CD1c-positive myeloid dendritic cell (primary cell): ENCODE measurements at regions not wholly inside any gene's neighbourhood (a gene's known extent, or its start where the extent isn't known, plus 50 kb on each side); places are given as distances from the start of the nearest gene placed in this dataset.
"Not testable (repeated sequence)": the region's sequence is repeated elsewhere in the genome, so short reads cannot be mapped to it uniquely, and the experiment has no call there.

Experiments
- DNase-seq: peaks from one replicate; pipeline ENCODE4 v3.0.0-alpha.2; 2016; ENCODE audit errors: extremely low spot score

DNA sequence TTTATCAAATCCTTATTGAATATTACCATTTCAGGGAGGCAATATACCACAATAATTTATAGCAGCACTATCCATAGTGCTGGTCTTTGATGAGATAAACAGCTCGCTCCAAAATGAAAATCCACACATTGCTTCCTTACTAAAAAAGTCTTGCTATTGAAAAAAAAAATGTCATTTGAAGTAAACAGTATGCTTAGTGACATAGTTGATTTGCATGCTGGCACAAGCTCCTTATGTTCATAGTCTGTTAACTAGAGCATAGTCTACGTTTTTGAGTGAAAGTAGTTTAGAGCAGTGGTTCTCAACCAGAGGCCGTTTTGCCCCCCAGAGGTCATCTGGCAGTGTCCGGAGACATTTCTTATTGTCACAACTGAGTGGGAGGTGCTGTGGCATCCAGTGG lies 249.4 kb upstream of the PDZRN3 start:
- no peak for DNase-seq

- DNase-seq: no peak
Observed at GRCh38 chr3:73868688-73869315, 244.1 kb upstream of the PDZRN3 start.

DNA sequence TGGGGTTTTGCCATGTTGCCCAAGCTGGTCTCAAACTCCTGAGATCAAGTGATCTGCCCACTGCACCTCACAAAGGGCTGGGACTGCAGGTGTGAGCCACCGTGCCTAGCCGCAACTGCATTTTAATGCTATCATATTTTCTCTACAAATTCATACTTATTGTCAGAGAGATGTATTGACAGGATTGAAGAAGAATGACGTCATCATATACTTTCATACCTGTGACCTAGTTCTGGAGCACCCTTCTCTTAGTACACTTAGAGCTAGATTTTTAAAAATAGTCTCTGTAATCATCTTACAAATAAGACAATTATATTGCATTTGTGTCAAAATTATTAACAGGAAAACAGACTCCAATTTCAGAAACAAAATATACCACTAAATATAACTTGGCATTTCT lies 242.8 kb upstream of the PDZRN3 start:
- no peak for DNase-seq

DNA sequence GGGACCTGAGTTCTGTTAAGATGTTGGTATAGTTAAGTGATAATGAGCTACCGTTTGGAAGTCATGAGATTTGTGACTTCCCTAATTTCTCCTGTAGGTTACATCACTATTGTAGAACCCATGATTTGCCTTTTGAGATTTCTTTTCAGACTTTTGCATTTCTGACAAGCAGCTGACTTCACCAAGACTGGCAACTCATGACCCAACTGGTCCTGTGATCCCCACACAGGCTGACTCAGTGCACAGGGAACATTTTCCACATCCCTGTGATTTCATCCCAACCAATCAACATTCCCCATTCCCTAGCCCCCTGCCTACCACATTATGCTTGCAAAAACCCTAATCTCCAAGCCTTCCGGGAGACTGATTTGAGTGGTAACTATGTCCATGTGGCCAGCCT lies 242.1 kb upstream of the PDZRN3 start:
- DNase-seq: no peak

- DNase-seq: no peak
Observed at GRCh38 chr3:73863546-73864079, 238.9 kb upstream of the PDZRN3 start.

- no peak for DNase-seq
Observed at GRCh38 chr3:73855813-73856212, 231.1 kb upstream of the PDZRN3 start.

DNA sequence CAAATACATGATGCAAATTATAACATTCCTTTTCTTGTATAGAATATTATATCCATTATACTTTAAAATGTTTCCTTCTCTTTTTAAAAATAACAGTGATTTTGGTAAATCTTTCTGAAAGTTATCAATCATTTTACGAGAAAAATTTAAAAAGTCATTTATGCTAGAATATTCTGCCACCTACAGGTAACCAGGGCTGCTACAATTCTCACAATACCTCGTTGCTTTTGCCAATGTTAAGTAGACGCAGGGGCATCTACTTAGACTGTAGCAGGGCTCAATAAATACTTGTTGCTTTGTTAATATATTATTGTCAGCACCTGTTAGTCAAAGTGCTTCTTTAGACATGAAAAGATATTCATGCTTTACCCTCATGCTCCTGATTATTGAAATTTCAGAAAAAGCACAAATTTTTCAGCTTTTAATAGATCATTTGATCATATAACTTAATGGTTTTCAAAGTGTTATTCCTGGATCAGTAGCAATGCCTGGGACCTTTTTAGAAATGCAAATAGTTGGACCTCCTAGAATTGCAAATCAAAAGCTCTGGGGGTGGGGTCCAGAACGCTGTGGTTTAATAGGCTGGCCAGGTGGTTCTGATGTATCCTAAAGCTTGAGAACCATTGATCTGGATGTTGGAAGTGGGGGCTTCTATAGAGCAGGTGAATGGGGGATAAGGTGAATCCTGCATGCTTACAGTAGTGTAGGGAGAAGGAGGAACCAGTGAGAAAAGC lies 223.6 kb upstream of the PDZRN3 start:
- DNase-seq: no peak

- no peak for DNase-seq
Observed at GRCh38 chr3:73846951-73847350, 222.2 kb upstream of the PDZRN3 start.

- no peak for DNase-seq
Observed at GRCh38 chr3:73839032-73839431, 214.3 kb upstream of the PDZRN3 start.

- no peak for DNase-seq
Observed at GRCh38 chr3:73835945-73836344, 211.2 kb upstream of the PDZRN3 start.

GRCh38 chr3:73832426-73832825 lies 207.7 kb upstream of the PDZRN3 start:
- no peak for DNase-seq

DNA sequence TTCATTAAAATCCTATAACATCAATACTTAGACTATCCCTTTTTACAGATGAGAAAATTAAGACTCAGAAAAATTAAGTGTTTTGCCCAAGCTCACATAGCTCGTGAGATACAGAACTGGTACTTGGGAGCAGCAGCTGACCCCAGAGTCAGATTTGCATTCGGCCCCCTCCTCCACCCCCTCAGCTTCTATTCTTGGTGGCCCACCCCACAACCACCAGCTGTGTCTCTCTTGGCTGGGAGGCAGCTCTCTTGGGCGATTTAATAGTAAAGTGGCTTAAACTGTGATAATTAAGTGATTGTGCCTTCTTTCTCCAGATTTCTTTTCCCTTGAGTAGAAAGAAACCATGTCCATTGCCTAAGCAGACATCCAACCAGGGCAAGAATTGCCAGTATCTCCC lies 203.6 kb upstream of the PDZRN3 start:
- DNase-seq: no peak

DNA sequence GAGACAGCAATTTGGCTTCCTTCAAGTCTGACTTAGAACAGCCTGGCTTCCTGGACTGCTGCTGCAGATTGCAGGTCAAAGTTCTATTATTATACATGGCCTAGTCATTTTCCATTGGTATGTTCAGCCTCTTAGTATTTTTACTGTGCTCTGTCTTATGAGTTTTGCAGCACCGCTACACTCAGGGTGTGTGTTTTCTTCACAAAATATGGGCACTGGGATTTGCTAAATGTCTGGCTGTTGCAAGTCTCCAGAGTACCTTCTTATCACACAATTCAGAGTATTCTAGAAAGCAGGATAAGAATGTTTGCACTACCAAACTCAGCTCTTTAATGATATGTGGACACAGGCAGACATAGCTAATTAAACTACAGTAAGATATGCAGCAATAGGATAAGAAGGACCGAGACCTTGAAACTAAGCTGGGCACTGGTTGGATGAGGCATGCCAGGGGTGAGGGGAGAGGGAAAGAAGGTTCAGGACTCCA lies 203.0 kb upstream of the PDZRN3 start:
- no peak for DNase-seq

- DNase-seq: no peak
Observed at GRCh38 chr3:73827204-73827603, 202.5 kb upstream of the PDZRN3 start.

GRCh38 chr3:73820896-73821295 lies 196.2 kb upstream of the PDZRN3 start:
- DNase-seq: not testable (repeated sequence)

- DNase-seq: no peak
Observed at GRCh38 chr3:73820431-73820830, 195.7 kb upstream of the PDZRN3 start.

DNA sequence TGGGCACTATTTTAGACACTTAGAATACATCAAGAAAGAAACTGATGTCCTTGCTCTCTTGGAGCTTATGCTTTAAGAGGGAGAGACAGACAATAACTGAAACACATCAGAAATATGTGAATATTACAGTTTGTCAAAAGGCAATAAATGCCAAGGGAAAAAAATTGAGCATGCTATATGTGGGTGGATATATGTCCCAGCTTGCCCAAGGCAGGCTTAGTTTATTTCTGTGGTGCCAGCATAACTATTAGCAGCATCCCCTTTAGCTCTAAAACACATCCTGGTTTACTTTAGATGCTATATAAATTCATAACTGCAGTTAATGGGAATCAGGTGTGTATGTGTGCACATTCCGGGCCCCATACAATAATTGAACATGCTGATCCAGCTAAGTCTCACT lies 191.2 kb upstream of the PDZRN3 start:
- no peak for DNase-seq

- no peak for DNase-seq
Observed at GRCh38 chr3:73813692-73814292, 189.1 kb upstream of the PDZRN3 start.

DNA sequence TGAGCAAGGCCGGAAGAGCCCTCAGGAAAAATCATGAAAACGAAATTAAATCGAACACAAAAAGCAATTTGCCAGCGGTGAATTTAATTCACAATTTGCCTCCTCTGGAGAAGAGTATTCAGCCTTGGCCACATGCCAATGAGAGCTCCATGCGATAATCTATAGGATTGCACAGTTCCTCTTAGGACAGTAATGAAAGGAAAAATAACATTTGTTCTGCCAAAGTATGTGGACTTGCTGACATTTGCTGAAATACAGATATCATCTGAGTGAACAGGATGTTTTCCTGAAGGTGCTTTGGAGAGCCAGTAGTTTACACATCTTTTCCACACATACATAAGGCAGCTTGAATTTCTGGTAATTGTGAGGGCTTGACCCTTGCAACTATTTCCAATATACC lies 188.6 kb upstream of the PDZRN3 start:
- peak; percentile 3 for DNase-seq

DNA sequence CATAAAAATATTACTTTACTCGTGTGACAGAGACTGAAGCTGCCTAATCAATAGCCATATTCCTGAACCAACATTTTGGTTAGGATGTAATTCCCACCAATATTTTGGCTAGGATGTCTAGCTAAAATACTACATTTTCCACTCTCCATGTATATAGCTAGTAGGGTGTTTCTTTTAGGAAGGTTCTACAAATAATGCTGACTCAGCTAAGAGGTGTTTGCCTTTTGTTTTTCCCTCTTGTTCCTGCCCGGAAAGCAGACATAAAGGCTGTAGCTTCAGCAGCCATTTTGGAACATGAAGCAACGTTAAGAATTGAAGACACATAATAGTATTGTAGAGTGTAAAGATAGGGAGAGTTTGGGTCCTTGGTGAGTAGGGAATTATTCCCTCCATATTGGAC lies 187.3 kb upstream of the PDZRN3 start:
- DNase-seq: no peak

- no peak for DNase-seq
Observed at GRCh38 chr3:73808862-73809509, 184.2 kb upstream of the PDZRN3 start.

DNA sequence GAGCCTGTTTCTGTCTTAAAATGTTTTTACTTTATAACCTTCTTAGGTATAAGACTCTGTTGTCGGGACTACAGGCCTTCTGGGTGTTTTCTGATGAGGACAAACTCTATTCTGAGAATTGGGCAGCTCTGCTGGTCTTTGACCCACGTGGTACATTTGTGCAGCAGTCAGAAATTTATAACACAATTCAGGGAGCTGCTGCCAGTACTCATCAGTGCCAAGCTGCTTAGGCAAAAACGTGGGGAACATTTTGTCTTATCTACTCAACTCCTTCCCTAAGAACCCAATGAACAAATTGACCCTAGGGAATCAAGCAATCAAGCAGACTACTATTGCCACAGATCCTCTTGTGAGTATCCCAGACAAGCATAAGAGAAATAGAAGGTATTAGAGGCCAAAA lies 180.7 kb upstream of the PDZRN3 start:
- no peak for DNase-seq
